HS-5 (cell line): ENCODE measurements at regions not wholly inside any gene's neighbourhood (a gene's known extent, or its start where the extent isn't known, plus 50 kb on each side); places are given as distances from the start of the nearest gene placed in this dataset.

Experiments used
- DNase-seq: peaks from one replicate; pipeline ENCODE4 v3.0.0-alpha.2; 2012; ENCODE audit warnings: low read depth

DNA sequence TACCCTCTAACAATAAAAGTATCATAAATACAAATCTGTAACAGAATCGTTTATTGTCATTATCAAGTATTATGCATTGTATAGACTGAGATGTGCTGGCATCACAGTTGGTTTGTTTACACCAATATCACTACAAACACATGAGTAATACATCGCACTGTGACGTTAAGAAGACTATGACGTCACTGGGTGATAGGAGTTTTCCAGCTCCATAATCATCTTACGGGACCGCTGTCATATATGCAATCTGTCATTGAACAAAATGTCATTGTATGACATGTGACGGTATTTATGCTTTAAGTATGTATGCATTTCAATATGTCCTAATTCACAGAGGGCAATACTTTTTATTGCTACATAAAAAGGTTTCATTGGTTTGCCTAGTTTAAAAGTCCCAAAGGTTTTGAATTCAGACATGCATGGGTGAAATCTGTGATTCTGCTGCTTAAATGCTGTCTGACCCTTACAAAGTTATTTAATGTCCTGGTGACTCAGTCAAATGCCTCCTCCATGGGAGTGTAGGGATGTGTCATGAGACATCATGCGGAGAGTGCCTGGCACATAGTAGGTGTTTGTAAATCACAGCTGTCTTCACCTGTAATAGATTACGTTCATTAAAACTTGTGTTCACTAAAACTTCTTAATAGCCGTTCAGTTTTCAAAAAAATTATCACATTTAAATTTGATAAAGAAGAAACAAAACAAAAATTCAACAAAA lies 160.7 kb upstream of the PDE10A start:
- no peak for DNase-seq

DNA sequence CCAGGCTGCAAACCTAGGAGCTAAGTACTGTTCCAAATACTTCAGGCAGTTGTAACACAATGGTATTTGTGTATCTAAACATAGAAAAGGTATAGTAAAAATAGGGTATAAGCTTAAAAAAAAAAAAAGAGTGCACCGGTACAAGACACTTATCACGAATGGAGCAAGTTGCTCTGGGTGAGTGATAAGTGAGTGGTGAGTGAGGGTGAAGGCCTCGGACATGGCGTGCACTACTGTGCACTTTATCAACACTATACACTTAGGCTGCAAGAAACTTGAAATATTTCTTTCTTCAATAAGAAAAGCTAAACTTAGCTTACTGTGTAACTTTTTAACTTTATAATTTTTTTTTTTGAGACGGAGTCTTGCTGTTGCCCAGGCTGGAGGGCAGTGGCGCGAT lies 159.5 kb upstream of the PDE10A start:
- DNase-seq = no peak

DNA sequence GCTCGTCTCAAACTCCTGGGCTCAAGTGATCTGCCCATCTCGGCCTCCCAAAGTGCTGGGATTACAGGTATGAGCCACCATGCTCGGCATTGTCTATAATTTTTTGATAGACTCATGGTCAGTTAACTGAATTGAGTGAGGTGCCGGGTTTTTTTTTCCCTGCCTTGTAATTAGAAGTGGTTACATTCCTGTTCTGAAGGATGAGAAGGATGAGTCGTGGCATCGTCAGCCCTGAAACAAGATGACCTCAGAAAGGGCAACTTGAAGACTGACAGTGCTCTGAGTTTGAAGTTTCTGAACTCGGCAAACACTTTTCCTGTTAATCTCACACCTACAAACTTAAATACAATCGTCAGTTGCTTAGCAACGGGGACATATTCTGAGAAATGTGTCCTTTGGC lies 158.7 kb upstream of the PDE10A start:
- DNase-seq = no peak

DNA sequence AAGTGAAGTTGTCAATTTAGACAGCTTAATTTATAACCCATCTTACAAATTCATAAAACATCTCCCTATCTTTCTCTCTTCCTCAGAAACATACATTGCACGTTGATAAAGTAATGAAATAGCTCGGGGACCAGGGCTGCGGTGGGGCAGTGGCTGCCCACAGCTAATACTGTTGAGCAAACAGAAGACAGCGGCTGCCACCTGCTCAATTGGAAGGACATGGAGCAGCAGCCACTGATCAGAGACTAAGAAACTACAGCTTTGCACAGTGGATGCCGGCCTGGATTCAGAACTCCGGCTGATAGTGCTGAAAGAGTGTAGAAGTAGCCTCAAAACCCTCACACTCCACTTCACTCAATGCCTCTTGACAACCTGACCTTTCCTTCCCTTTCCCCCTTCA lies 157.9 kb upstream of the PDE10A start:
- no peak for DNase-seq

DNA sequence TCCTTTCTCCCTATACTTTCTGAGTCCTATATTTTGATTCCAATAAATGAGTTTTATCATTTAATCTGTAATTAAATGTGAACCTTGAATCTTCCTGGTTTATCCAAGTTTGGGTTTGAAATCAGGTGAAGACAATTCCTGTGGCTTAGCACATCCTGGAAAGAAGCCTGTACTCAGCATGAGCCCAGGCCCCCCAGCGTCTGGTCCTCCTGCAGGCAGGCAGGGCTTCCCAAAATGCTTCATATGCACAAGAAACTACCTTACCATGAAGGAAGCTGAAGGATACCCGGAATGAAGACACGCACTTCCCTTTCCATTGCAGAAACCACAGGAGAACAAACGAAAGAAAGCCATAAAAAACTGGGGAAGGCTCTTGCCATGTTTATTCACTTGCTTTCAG lies 157.4 kb upstream of the PDE10A start:
- DNase-seq = no peak

DNA sequence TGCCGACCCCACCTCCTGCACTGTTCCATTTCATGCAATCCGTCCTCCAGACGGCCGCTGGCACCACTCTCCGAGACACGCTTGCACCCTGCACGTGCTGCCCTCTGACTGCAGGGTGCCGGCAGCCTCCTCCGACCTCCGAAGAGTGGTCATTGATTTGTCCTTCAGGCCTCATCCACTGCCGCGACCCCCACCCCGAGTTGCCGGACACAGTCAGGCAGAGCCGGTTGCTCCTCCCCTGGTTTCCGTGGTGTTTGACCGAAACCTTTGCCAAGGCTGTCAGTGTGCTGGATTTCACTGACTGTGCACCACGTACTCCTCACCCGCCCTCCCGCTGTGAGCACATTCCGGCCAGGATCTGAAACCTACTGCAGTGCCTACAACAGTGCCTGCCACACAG lies 156.4 kb upstream of the PDE10A start:
- DNase-seq = no peak

DNA sequence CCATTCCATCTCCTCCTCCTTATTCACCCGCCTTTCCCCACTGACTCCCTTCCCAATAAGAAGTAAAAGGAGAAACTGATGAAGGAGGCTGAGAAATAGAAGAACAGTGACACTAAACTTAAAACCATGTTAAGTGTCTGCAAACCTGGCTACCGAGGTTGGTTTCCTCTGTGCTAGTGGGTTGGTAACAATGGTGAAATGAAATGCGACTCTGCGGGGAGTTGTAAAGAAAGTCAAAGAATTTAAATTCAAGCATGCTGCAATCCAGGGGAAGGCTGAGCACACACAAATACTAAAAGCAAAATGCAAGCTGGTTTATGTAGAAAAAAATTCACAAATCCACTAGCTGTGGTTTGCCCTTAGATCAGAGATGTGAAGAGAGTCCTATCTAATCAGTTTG lies 155.2 kb upstream of the PDE10A start:
- no peak for DNase-seq

DNA sequence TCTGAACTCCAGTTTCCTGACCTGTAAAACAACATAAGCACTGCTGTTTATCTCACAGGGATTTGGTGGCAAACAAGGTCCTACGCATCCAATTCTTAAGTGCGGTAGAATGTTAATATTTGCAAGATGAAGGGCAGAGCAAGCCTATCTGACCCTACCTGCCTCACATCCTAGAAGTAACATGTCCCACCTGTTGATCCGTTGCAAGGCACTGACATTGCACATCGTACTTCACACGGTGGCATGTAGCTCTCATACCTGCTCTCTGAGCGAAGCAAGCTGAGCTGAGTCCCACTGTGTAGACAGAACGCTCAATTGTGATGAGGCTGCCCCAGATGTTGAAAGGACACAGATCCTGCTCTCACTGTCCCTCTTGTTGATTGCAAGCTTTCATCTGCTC lies 154.7 kb upstream of the PDE10A start:
- DNase-seq = no peak

DNA sequence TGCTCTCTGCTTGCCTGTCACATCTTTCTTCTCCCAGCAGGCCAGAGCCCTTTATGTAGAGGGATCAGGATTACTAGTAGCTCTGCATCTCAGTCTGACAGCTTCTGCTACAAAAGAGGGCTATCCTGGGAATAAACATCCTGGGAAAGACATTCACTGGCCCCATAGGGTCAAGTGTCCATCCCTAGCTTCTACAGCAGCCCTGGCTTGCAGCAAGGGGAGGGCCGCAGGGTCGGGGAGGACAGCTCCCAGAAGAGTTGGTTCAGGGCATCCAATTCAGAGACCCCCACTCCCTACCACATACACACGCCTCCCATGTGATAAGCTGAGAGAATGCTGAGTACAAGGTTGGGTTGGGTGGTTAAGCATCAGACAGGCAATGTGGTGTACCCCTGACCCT lies 154.1 kb upstream of the PDE10A start:
- no peak for DNase-seq

DNA sequence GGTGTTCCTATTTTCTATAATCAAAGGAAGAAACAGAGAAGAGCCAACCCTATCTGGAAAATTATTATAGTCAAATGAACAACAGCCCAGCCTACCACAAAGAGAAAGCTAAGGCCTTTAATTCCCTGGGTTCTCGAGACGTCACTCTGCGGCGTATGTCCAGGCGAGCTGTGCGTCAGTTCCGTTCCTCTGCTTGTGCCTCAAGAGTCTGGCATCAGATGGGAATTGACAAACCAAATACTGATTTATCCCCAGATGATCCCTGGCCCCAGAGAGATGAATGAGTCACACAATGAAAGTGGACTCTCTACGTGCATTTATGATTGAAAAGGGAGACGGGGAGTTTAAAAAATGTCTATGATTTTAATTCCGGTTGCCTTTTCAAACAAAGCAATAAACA lies 151.6 kb upstream of the PDE10A start:
- no peak for DNase-seq

DNA sequence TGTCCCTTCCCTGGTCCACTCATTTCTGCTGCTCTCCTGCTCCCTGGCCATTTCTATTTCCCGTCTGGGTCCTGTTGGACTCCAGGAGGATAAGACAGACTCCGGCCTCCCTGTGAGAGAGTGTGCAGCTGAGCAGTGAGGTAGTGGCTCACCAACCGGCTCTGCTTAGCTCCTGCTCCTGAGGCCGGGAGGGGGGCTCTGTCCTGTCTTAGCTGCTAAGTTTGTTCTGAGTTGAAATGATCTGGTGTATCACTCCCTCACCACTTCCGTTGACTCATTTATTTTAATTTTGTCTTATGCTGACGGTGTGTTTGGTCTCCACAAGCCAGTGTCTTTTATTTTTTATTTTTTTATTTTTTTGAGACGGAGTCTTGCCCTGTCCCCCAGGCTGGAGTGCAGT lies 148.5 kb upstream of the PDE10A start:
- no peak for DNase-seq

DNA sequence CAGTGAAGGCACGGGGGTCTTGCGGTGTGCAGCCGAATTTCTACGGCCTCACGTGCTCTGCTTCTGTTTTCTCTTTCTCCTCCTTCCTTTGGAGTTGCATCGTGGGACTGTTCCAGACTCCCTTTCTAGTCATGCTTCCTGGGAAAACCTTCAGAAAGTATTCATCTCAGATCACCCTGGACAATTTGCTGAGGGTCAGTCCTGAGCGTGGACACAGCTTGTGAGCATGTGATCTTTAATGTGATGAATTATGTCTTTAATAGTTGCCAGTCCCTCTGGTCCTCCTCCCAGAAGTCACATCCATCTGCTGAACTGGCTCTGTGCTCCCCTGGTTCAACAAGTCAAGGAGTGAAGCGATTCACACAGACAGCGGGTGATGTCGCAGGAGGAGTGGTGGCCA lies 145.0 kb upstream of the PDE10A start:
- no peak for DNase-seq

DNA sequence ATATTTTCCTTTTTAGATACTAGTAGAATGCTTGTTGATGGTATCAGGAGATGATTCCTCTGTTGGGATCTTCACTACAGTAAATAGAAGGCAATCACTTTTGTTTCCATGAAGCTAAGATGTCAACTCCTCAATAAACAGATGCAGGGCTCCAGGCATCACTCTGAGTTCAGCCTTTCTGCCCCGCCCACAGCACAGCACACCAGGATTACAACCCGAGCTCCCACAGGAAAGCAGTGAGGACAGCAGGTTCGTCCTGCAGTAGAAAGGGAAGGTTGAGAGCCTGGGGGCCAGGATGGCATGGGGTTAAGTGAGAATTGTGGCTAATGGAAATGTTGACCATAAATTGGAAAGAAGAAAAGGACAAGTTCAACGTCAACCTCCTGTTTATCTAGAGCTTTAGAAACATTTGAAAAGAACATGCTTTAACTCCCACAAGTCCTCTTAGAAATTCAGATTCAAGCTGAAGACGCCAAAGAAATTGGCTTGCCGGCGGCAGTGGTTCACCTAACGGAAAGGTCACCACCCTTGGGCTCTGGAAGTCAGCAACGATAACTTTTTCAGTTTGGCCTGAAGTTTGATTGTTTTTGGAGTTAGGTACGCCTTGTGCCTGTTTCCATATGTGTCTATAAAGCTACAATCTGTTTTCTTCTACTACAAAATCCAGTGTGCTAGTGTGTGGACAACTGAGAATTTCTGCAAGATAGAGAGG lies 144.4 kb upstream of the PDE10A start:
- DNase-seq = no peak

DNA sequence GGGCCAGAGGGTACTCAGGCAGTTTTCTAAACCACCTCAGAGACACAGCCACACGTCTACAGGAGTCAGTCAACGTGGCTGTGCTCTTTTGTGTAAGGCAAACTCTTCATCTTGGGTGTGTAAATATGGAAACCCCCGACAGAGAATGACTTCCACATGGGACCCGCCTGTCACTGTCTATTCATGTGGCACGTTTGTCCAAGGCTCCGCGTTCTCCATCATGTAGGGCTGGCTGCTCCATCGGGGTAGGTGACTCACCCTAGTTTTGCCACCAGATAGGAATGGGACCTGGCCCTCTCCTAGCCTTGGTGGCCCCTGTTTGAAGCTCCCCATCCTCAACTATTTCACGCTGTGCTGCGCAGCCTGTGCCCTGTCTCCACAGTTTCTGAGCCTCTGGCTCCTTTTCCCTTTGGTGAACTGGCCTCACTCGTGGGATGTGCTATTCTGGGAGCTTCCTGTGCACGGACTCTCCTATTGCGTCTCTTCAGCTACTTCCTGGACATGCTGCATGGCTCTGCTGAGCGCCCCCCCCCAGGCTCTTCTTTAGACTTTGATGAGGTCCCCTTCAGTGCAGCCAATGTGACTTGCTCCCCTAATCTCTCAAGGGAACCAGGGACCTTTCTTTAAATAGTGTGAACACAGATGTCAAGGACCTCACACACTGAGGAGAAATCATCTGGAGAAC lies 143.2 kb upstream of the PDE10A start:
- no peak for DNase-seq

DNA sequence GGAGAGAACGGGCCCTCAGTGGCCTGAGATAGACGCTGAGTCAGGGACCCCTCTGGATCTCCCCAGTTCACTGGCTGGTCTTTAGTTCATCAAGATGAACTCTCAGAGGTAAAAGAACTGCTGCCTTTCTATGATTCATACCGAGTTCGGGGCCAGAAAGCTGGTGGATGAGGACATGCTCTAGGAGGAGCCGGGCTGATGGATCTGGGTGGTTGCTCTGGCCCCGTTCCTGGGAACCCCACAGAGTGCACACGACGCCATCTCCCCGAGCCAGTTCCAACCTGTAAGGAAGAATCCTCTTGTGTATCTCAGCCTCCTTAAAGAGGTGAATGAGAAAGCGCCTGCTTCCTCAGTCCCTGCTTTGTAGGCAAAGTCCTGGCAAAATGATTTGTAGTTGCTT lies 142.6 kb upstream of the PDE10A start:
- DNase-seq = no peak

DNA sequence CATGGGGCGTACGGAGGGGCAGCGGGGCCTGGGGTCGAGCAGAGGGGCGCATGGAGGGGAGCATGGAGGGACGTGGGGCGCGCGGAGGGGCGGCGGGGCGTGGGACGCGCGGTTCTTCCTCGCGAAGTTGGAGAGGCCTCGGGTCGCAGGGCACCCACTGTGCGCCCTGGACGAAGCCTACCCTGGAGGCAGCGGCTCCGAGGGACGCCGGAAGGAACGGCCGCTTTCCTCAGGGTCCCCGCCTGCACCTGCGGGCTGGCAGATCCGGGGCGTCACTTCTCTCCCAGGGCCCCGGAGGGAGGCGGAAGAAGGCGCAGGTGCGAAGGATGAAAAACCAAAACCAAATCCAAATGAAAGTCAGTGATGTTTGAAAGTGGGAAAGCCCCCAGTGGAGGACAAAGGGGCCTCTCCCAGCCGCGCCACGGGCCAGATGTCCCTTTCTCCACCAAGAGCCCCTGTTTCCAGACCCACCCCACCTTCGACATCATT lies 142.1 kb upstream of the PDE10A start:
- DNase-seq = no peak

DNA sequence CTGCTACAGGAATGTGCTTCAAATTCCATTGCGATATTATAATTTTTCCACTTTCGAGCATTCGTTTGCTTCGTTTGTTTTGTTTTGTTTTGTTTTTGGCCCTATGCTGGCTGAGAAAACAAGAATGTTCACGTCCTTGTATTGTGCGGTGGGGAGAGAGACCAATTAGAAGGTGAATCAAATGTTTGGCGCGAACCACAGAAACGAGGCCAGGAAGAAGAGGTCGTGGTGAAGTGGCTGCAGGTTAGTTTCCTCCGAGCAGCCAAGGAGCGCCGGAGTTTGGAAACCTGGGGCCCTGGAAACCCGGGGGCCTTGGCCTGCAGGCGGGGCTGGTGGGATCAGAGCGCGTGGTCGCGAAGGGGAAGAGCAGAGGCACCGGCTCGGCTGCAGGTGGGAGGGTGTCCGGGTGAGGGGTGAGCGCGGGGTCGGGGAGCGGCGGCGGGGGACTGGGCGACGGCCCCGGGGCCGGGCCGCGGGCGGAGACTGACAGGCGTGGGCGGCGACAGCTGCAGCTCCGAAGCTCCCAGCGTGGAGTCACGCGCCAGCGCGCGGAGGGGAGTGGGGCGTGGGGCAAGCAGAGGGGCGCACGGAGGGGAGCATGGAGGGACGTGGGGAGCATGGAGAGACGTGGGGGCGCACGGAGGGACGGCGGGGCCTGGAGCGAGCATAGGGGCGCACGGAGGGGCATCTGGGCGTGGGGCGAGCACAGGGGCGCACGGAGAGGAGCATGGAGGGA lies 141.5 kb upstream of the PDE10A start:
- no peak for DNase-seq

DNA sequence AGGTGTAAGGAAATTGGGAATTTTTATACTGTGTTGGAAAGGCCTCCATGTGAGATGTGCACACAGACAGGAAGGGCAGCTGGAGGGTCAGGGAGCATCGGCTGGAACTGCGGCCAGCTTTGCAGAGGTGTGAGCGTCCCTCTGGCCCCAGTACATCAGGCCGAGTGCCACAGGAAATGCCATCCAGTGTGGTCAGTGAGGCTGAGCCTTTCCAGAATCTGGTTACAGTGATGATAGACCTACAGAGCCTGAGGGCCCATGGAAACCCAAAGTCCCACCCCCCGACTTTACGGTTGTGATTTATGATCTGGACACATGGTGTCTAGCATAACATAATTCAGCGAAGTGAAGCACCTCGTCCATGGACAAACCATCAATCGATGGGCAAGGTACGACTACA lies 137.3 kb upstream of the PDE10A start:
- no peak for DNase-seq

DNA sequence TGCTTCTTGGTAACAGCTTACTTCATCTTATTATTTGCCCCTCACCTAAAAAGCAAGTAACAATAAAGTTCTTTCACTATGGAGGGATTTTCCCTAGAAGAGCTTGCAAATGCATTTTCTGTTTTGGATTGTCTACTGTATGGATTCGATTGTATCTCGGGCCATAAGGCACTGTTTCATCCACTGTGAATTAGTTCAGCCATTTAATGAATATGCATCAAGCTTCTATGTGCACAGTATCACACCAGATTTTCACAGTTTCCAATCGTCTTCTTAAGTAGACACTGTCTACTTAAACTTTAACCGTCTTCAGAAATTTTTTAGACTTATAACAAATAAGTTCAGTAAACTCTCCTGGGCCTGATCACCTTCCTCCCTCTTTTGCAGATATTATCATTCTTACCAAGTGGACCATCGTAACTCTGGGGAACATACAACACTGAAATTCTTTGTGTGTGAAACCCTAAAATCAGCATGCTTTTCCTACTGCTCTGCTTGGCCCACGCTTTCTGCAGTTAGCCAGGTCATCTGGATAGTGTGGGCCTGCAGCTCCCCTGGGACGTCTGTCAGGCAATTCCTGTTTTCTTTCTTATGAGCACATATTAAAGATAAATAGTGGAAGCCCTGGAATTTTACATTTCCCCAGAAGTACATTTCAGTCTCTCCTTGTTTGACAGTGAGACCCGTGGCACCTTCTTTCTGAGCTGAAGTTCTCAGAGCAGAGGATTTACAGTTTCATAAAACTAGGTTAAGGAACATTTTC lies 136.5 kb upstream of the PDE10A start:
- no peak for DNase-seq

DNA sequence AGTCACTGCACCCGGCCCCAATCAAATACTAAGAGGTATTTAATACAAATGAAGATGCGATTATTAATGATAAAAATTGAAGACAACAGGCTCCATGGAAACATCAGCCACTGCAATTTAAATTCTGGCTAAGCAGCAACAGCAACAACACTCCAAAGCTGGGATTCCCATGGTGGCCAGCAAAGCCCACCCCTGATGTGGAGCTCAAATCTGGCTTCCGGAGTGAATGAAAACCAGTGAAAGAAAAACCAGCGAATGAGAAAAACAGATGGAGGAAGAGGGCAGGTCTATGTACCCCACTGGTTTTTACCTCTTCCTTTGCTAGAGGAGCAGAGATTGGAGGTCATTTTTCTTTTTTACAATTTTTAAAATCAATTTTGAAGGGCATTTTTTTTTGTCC lies 135.9 kb upstream of the PDE10A start:
- DNase-seq = no peak

DNA sequence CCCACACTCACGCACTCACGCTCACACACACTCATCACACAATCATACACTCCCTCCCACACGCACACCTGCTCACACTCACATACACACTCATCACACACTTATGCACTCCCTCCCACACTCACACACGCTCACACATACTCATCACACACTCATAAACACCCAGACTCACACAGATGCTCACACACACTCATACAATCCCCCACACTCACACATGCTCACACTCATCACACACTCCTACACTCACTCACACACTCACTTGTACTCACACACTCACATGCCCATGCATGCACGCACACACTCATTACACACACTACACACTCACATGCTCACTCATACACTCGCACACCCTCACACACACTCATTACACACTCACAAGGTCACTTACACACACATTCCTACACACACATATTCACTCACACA lies 131.1 kb upstream of the PDE10A start:
- DNase-seq = no peak

DNA sequence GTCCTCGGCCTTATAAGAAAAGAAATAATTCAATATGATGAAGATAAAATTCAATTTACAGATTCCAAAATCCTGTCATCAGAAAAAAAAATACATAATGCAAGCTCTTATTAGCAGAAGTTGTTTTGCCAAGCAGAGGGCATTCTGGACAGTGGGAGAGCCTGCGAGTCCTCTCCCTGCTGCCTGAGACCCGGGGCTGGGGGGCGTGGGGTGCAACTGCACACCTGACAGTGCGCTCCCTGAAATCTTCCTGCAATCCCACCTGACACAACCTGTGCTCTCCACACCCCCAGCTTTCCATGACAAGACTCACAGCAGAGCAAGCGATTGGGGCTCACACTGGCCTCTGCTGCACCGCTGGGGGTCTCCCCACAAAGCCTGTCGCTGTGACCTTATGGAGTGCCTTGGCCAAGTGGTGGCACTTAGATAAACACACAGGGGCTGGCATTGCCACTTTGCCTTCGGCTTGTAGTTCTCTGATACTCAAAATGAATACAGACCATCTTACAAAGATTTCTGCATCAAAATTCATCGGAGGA lies 130.3 kb upstream of the PDE10A start:
- DNase-seq = no peak
